ENCODE measurements at regions not wholly inside any gene's neighbourhood (a gene's known extent, or its start where the extent isn't known, plus 50 kb on each side); places are given as distances from the start of the nearest gene placed in this dataset.
A peak's percentile ranks its signal among the peaks of the same experiment; 100 is the strongest.

- TF ChIP-seq ZNF70 (CRISPR knock-in tag; IDR thresholded peaks at IDR 0.05) (no peak), ZFP30 (CRISPR knock-in tag; IDR thresholded peaks at IDR 0.05) (no peak), TOX (CRISPR knock-in tag; IDR thresholded peaks at IDR 0.05; ENCODE audit: borderline replicate concordance) (peak; percentile 55; the same call in 1 of the 2 replicates), CSDC2 (CRISPR knock-in tag; IDR thresholded peaks at IDR 0.05) (peak; percentile 84), PATZ1 (CRISPR knock-in tag; IDR thresholded peaks at IDR 0.05; ENCODE audit: borderline replicate concordance) (peak; percentile 50; the same call in 1 of the 2 replicates)
These were observed 271.6 kb upstream of the ZPLD1 start (continued) for GRCh38 chr3:102163039-102163817.

- TF ChIP-seq SNAI2 (CRISPR knock-in tag; IDR thresholded peaks at IDR 0.05) = no peak
- TF ChIP-seq ZNF70 (CRISPR knock-in tag; IDR thresholded peaks at IDR 0.05) = no peak
- peak; percentile 19 for ATAC-seq
These were observed 271.0 kb upstream of the ZPLD1 start for GRCh38 chr3:102163818-102164154.

GRCh38 chr3:102165367-102165766, 269.4 kb upstream of the ZPLD1 start:
- no peak; the same call in 2 of the 3 replicates for ATAC-seq
- peak; percentile 24; the same call in 1 of the 2 replicates for TF ChIP-seq PATZ1 (CRISPR knock-in tag; IDR thresholded peaks at IDR 0.05; ENCODE audit: borderline replicate concordance)
- no peak for TF ChIP-seq TCF4 (CRISPR knock-in tag; IDR thresholded peaks at IDR 0.05; ENCODE audit: borderline replicate concordance)
- no peak for TF ChIP-seq POU6F1 (CRISPR knock-in tag; IDR thresholded peaks at IDR 0.05; ENCODE audit: borderline replicate concordance, low read depth)
- TF ChIP-seq TOX (CRISPR knock-in tag; IDR thresholded peaks at IDR 0.05; ENCODE audit: borderline replicate concordance) = peak; percentile 72; the same call in 1 of the 2 replicates
- peak; percentile 40 for TF ChIP-seq ISL1 (CRISPR knock-in tag; IDR thresholded peaks at IDR 0.05)
- no peak for TF ChIP-seq OSR1 (CRISPR knock-in tag; IDR thresholded peaks at IDR 0.05)
- TF ChIP-seq ESRRG (CRISPR knock-in tag; IDR thresholded peaks at IDR 0.05) = no peak
- TF ChIP-seq PPARA (CRISPR knock-in tag; IDR thresholded peaks at IDR 0.05; ENCODE audit: borderline replicate concordance) = no peak
- no peak for TF ChIP-seq ZFP30 (CRISPR knock-in tag; IDR thresholded peaks at IDR 0.05)

GRCh38 chr3:102169915-102170479, 264.8 kb upstream of the ZPLD1 start:
- ATAC-seq = peak; percentile 56
- 0 out of 2 replicates have a peak, but pooled peaks have one; percentile 87 for TF ChIP-seq CSRNP3 (CRISPR knock-in tag; IDR thresholded peaks at IDR 0.05)
- TF ChIP-seq RARB (CRISPR knock-in tag; IDR thresholded peaks at IDR 0.05) = no peak; the same call in 1 of the 2 replicates
- TF ChIP-seq CSDC2 (CRISPR knock-in tag; IDR thresholded peaks at IDR 0.05) = 0 out of 2 replicates have a peak, but pooled peaks have one; percentile 32
- TF ChIP-seq ZNF565 (CRISPR knock-in tag; conservative IDR thresholded peaks at IDR 0.05; ENCODE audit: low read depth) = no peak
- no peak for TF ChIP-seq ZNF8 (CRISPR knock-in tag; IDR thresholded peaks at IDR 0.05)
- peak; percentile 95 for TF ChIP-seq TCF4 (CRISPR knock-in tag; IDR thresholded peaks at IDR 0.05; ENCODE audit: borderline replicate concordance)
- no peak for TF ChIP-seq TSHZ2 (CRISPR knock-in tag; IDR thresholded peaks at IDR 0.05)
- no peak for TF ChIP-seq BACH2 (CRISPR knock-in tag; IDR thresholded peaks at IDR 0.05; ENCODE audit: borderline replicate concordance)
- TF ChIP-seq OSR1 (CRISPR knock-in tag; IDR thresholded peaks at IDR 0.05) = no peak
- no peak for TF ChIP-seq ESRRG (CRISPR knock-in tag; IDR thresholded peaks at IDR 0.05)
- TF ChIP-seq PATZ1 (CRISPR knock-in tag; IDR thresholded peaks at IDR 0.05; ENCODE audit: borderline replicate concordance) = peak; percentile 69
- peak; percentile 51; the same call in 1 of the 2 replicates for TF ChIP-seq TOX (CRISPR knock-in tag; IDR thresholded peaks at IDR 0.05; ENCODE audit: borderline replicate concordance)
- no peak for TF ChIP-seq GLIS3 (CRISPR knock-in tag; IDR thresholded peaks at IDR 0.05)
- peak; percentile 60; the same call in 1 of the 2 replicates for TF ChIP-seq ZC3H10 (CRISPR knock-in tag; IDR thresholded peaks at IDR 0.05)
- peak; percentile 95 for TF ChIP-seq ISL1 (CRISPR knock-in tag; IDR thresholded peaks at IDR 0.05)
- no peak for TF ChIP-seq PPARA (CRISPR knock-in tag; IDR thresholded peaks at IDR 0.05; ENCODE audit: borderline replicate concordance)
